K562 (cell line): ENCODE measurements at regions not wholly inside any gene's neighbourhood (a gene's known extent, or its start where the extent isn't known, plus 50 kb on each side); places are given as distances from the start of the nearest gene placed in this dataset.

Experiments used
- ATAC-seq: fragments of 200-7000 bp; cut with Tn5 transposase; 3 replicates; pipeline ENCODE4 v1.9.1; 2020; ENCODE audit warnings: moderate library complexity
- BruUV-seq: library from RNA; stranded (reverse); fragments of 400-500 nt; replicated peaks from 2 replicates; lab custom pipeline; 2021; lab: Mats Ljungman, UMichigan
- CTCF ChIA-PET: fragments of 300-600 bp; formaldehyde crosslinking; extraction: SDS; loops from one replicate; lab custom pipeline; 2021; ENCODE audit warnings: low intra/inter-chr PET ratio; lab: Yijun Ruan, JAX
- POLR2A ChIA-PET: fragments of 300-600, 350-650 bp; sonication (Branson Sonifier 250); formaldehyde crosslinking; extraction: SDS; loops from one replicate; lab custom pipeline; 2021; ENCODE audit warnings: antibody characterized with exemption, inconsistent platforms; lab: Yijun Ruan, JAX
- DNase-seq, 4 experiments: peaks; one replicate each; pipeline versions ENCODE4 v3.0.0 to v3.0.0-alpha.2; 2011 to 2018; ENCODE audit warnings: low spot score in 3 of 4, mixed read lengths in 3 of 4; ENCODE audit errors: extremely low read depth in 1 of 4
- FAIRE-seq: peaks from 2 replicates; lab custom pipeline; 2011; peaks lifted over from hg19 to GRCh38; lab: Jason Lieb, UNC
- H2AFZ ChIP-seq: 2 replicates; pipeline ENCODE4 v1.6.0; 2011; ENCODE audit warnings: low read depth, low read length, control low read depth, inconsistent platforms
- H3K27ac ChIP-seq: fragments of 200-600 bp; 3 replicates; pipeline ENCODE4 v1.8.0; 2011; ENCODE audit warnings: low read depth, mild to moderate bottlenecking, control low read depth, inconsistent platforms, low read length, moderate library complexity, mixed read lengths; ENCODE audit errors: extremely low read depth
- H3K27me3 ChIP-seq, 2 experiments: fragments of 300-600 bp in 1 of 2; 2 replicates in 1 of 2; 3 replicates in 1 of 2; pipeline versions ENCODE4 v1.6.0 to v1.8.0; 2011; ENCODE audit warnings: inconsistent platforms in 2 of 2, low read length in 2 of 2, mild to moderate bottlenecking in 1 of 2, mixed read lengths in 1 of 2, moderate library complexity in 1 of 2; ENCODE audit not compliant: control insufficient read depth in 2 of 2, insufficient read depth in 2 of 2
- H3K36me3 ChIP-seq: fragments of 300-600 bp; 3 replicates; pipeline ENCODE4 v1.8.0; 2011; ENCODE audit warnings: mild to moderate bottlenecking, low read length, inconsistent platforms; ENCODE audit not compliant: control insufficient read depth, insufficient read depth
- H3K4me1 ChIP-seq, 2 experiments: fragments of 200-600 bp in 1 of 2; replicated peaks in 1 of 2; 2 replicates in 1 of 2; 3 replicates in 1 of 2; pipeline versions ENCODE4 v1.5.1 to v1.8.0; 2011; ENCODE audit warnings: inconsistent platforms in 2 of 2, low read length in 2 of 2, mild to moderate bottlenecking in 1 of 2, mixed read lengths in 1 of 2, moderate library complexity in 1 of 2; ENCODE audit not compliant: control insufficient read depth in 2 of 2, insufficient read depth in 2 of 2
- H3K4me2 ChIP-seq: 2 replicates; pipeline ENCODE4 v1.6.1; 2011; ENCODE audit warnings: low read length, control low read depth, inconsistent platforms, mixed read lengths; ENCODE audit not compliant: insufficient read depth
- H3K4me3 ChIP-seq: fragments of 200-600 bp; sonication (generic), shearing (Covaris generic); 2 replicates; pipeline ENCODE4 v1.5.1; 2016; ENCODE audit warnings: control low read depth, inconsistent platforms
- H3K79me2 ChIP-seq: fragments of 200-600 bp; 3 replicates; pipeline ENCODE4 v1.8.0; 2011; ENCODE audit warnings: low read length, inconsistent platforms; ENCODE audit not compliant: control insufficient read depth, insufficient read depth
- H3K9ac ChIP-seq, 2 experiments: 2 replicates each; pipeline versions ENCODE4 v1.6.0 to v1.6.1; 2011; ENCODE audit warnings: low read depth in 2 of 2, low read length in 2 of 2, control low read depth in 1 of 2, inconsistent platforms in 1 of 2, mild to moderate bottlenecking in 1 of 2, mixed read lengths in 1 of 2; ENCODE audit not compliant: insufficient read depth in 1 of 2
- H3K9me1 ChIP-seq: one replicate; pipeline ENCODE4 v1.6.0; 2011; ENCODE audit warnings: inconsistent platforms, mild to moderate bottlenecking, low read length, moderate library complexity; ENCODE audit not compliant: control insufficient read depth, insufficient read depth
- H3K9me3 ChIP-seq: replicated peaks from 2 replicates; pipeline ENCODE4 v1.5.1; 2011; ENCODE audit warnings: low read depth, low read length, inconsistent platforms; ENCODE audit not compliant: control insufficient read depth, insufficient read depth
- H4K20me1 ChIP-seq: replicated peaks from 2 replicates; pipeline ENCODE4 v1.6.1; 2011; ENCODE audit warnings: low read length, inconsistent platforms, mixed read lengths; ENCODE audit not compliant: control insufficient read depth, insufficient read depth
- CBX1 ChIP-seq: sonication (generic); IDR thresholded peaks from 2 replicates; pipeline ENCODE4 v1.6.1; 2016; ENCODE audit warnings: antibody characterized with exemption, low read depth, mild to moderate bottlenecking
- FOS ChIP-seq: IDR thresholded peaks from 3 replicates; pipeline ENCODE4 v1.6.1; 2011; ENCODE audit not compliant: insufficient read length; ENCODE audit errors: extremely low read depth
- FOXP4 ChIP-seq: sonication (generic); formaldehyde crosslinking; IDR thresholded peaks from 2 replicates; pipeline ENCODE4 v1.8.0; 2022; ENCODE audit warnings: mild to moderate bottlenecking, missing genetic modification reagents, borderline replicate concordance
- HDAC8 ChIP-seq: fragments of 450-650 bp; IDR thresholded peaks from 2 replicates; pipeline ENCODE4 v1.6.1; 2016; ENCODE audit warnings: mild to moderate bottlenecking, missing genetic modification characterization, moderate library complexity, missing compliant biosample characterization
- NBN ChIP-seq: fragments of 450-650 bp; IDR thresholded peaks from 2 replicates; pipeline ENCODE4 v1.6.1; 2016; ENCODE audit warnings: low read depth, mild to moderate bottlenecking
- RBM39 ChIP-seq: fragments of 200-400 bp; formaldehyde crosslinking; optimal IDR thresholded peaks from 2 replicates; pipeline ENCODE3; 2018; ENCODE audit warnings: low read depth, low read length
- SRSF1 ChIP-seq: fragments of 200-400 bp; formaldehyde crosslinking; IDR thresholded peaks from 2 replicates; pipeline ENCODE4 v1.6.1; 2017; ENCODE audit warnings: mild to moderate bottlenecking, low read depth, low read length, moderate library complexity
- TBL1XR1 ChIP-seq, 2 experiments: IDR thresholded peaks; 2 replicates each; pipeline ENCODE4 v1.6.1; 2012; ENCODE audit warnings: improper control_type of control experiment in 2 of 2, low read length in 2 of 2, mild to moderate bottlenecking in 1 of 2
- TFE3 ChIP-seq: fragments of 450-650 bp; formaldehyde crosslinking; IDR thresholded peaks from 2 replicates; pipeline ENCODE4 v1.4.0; 2020; ENCODE audit warnings: mild to moderate bottlenecking, mixed read lengths
- ZBTB17 ChIP-seq: fragments of 450-650 bp; formaldehyde crosslinking; IDR thresholded peaks from 2 replicates; pipeline ENCODE4 v1.4.0; 2020; ENCODE audit warnings: mild to moderate bottlenecking
- ZKSCAN3 ChIP-seq: fragments of 250-450 bp; sonication (Bioruptor Pico); IDR thresholded peaks from 2 replicates; pipeline ENCODE4 v1.4.0; 2020
- ZNF146 ChIP-seq: IDR thresholded peaks from one replicate; pipeline ENCODE4 v1.6.1; 2018; ENCODE audit warnings: missing compliant biosample characterization; ENCODE audit not compliant: unreplicated experiment
- ZNF395 ChIP-seq: fragments of 200-800 bp; sonication (Bioruptor generic); IDR thresholded peaks from 2 replicates; pipeline ENCODE4 v1.6.1; 2017; ENCODE audit warnings: missing genetic modification characterization, missing compliant biosample characterization
- WGBS: fragments of 100-300 bp; shearing (Covaris generic); methylation state at CpG from one replicate; pipeline ENCODE4 v1.1.6; 2016; ENCODE audit warnings: low coverage, mixed read lengths; ENCODE audit not compliant: insufficient coverage; ENCODE audit errors: missing lambda C conversion rate; 5-methylcytosine and 5-hydroxymethylcytosine counted together
- in situ Hi-C: fragments of 300-500 bp; cut with MboI; formaldehyde crosslinking; loops from 4 replicates; pipeline ENCODE4 v1.15.0; 2018; ENCODE audit warnings: inconsistent platforms, mixed read lengths
- intact Hi-C: fragments of 100-400 bp; cut with micrococcal nuclease; formaldehyde crosslinking; loops from 2 replicates; pipeline ENCODE4 v1.14.2; 2022

DNA sequence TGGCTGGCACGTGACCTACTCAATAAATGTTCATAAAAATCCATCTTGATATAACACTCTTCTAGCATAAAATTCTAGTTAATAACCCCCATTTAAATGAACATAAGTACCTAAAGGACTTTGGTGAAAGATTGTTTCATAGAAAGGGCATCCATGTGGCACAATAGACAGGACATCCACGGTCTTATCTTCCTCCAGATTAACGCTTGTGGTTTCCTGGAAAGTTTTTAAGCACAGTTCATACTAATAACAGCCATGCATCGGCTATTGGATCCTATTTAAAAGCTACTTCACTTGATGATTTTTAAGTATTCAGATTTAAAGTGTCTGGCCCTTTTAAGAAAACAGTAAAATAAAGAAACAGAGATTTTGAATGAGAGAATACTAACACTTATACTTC is 288.3 kb downstream of the AHR start:
- in situ Hi-C loops: no loop called here
- H2AFZ ChIP-seq: no peak overlapping the region
- no peak for FAIRE-seq
- TF ChIP-seq TFE3 (CRISPR knock-in tag) (peak; percentile 13; the same call in 1 of the 2 replicates), SRSF1 (no peak), HDAC8 (no peak)
- TF ChIP-seq, all 486 proteins: peak for 1
- POLR2A ChIA-PET: no interaction called here
- Histone ChIP-seq H3K9me1 (no peaks in the 10 kb centered on the region), H3K4me2 (no peak overlapping the region), H3K36me3 (no peaks in the 10 kb centered on the region), H3K27ac (no peak overlapping the region), H3K27me3 (no peaks in the 10 kb centered on the region), H4K20me1 (no peaks in the 10 kb centered on the region), H3K4me3 (no peak overlapping the region), H3K9ac (no peak overlapping the region), H3K79me2 (no peaks in the 10 kb centered on the region), H3K4me1 (no peaks in the 10 kb centered on the region), H3K9me3 (no peaks in the 10 kb centered on the region)
- DNase-seq: no peak
- BruUV-seq: no TSS peak
- CTCF ChIA-PET: no interaction called here
- no peak for ATAC-seq
- WGBS: 0% methylated on average over 4 of the region's 4 CpGs
- intact Hi-C loops: no loop called here

- ChIA-PET CTCF (no interaction called here), POLR2A (no interaction called here)
- BruUV-seq: no TSS peak
- in situ Hi-C loops (no loop called here), intact Hi-C loops (no loop called here)
- FAIRE-seq (no peak), ATAC-seq (no peak), DNase-seq (no peak)
- H3K9me3 ChIP-seq: no peaks in the 10 kb centered on the region
- H3K27ac ChIP-seq: no peak overlapping the region
- H3K27me3 ChIP-seq: no peaks in the 10 kb centered on the region
- H4K20me1 ChIP-seq: no peaks in the 10 kb centered on the region
- 0% methylated on average over 1 of the region's 1 CpG for WGBS
- H3K9me1 ChIP-seq: no peaks in the 10 kb centered on the region
- no peaks in the 10 kb centered on the region for H3K36me3 ChIP-seq
- no peaks in the 10 kb centered on the region for H3K4me1 ChIP-seq
- no peak overlapping the region for H3K4me3 ChIP-seq
- H3K9ac ChIP-seq: no peak overlapping the region
- no peak overlapping the region for H3K4me2 ChIP-seq
- no peak overlapping the region for H2AFZ ChIP-seq
- no peaks in the 10 kb centered on the region for H3K79me2 ChIP-seq
- TF ChIP-seq FOXP4 (CRISPR knock-in tag) (no peak), RBM39 (no peak), ZNF395 (CRISPR knock-in tag) (no peak), NBN (no peak), FOS (no peak), CBX1 (no peak), TBL1XR1 (IDR thresholded peaks at IDR 0.05; ENCODE audit: low read length in 2 of 2) (no peak), ZBTB17 (no peak), ZNF146 (CRISPR knock-in tag) (no peak), ZKSCAN3 (CRISPR knock-in tag) (no peak)
Observed at GRCh38 chr7:17588730-17589129, 290.3 kb downstream of the AHR start.
